Neural cell (in vitro differentiated cells): ENCODE measurements at regions not wholly inside any gene's neighbourhood (a gene's known extent, or its start where the extent isn't known, plus 50 kb on each side); places are given as distances from the start of the nearest gene placed in this dataset.

Source experiments
- H2AFZ ChIP-seq: fragments of 200-600, 300-800 bp; sonication (generic), shearing (Covaris generic); 2 replicates; pipeline ENCODE4 v1.6.0; 2014; ENCODE audit warnings: low read depth, mild to moderate bottlenecking, antibody characterized with exemption, low read length, moderate library complexity
- H3F3A ChIP-seq: fragments of 200-600 bp; shearing (Covaris generic); 2 replicates; pipeline ENCODE4 v1.6.1; 2016; ENCODE audit warnings: mild to moderate bottlenecking, moderate library complexity, mixed read lengths, antibody characterized with exemption, low read length; ENCODE audit not compliant: insufficient read depth, poor library complexity, severe bottlenecking
- H3K27ac ChIP-seq: fragments of 200-600, 300-800 bp; sonication (generic), shearing (Covaris generic); 2 replicates; pipeline ENCODE4 v1.5.1; 2014; ENCODE audit warnings: mild to moderate bottlenecking, low read length, moderate library complexity
- H3K27me3 ChIP-seq: fragments of 300-800, 200-600 bp; sonication (generic), shearing (Covaris generic); 2 replicates; pipeline ENCODE4 v1.6.0; 2014; ENCODE audit warnings: mild to moderate bottlenecking, low read depth, low read length, moderate library complexity; ENCODE audit not compliant: insufficient read depth
- H3K36me3 ChIP-seq: fragments of 300-800, 200-600 bp; sonication (generic), shearing (Covaris generic); 2 replicates; pipeline ENCODE4 v1.5.1; 2014; ENCODE audit warnings: mild to moderate bottlenecking, antibody characterized with exemption, low read length, moderate library complexity; ENCODE audit not compliant: insufficient read depth
- H3K4me2 ChIP-seq: fragments of 300-800, 200-600 bp; sonication (generic), shearing (Covaris generic); 2 replicates; pipeline ENCODE4 v1.6.0; 2014; ENCODE audit warnings: mild to moderate bottlenecking, low read length
- H3K4me3 ChIP-seq: fragments of 300-800, 200-600 bp; sonication (generic), shearing (Covaris generic); 2 replicates; pipeline ENCODE4 v1.5.1; 2014; ENCODE audit warnings: mild to moderate bottlenecking, low read length, moderate library complexity
- H3K79me2 ChIP-seq: fragments of 200-600 bp; shearing (Covaris generic); replicated peaks from 2 replicates; pipeline ENCODE4 v1.6.0; 2014; ENCODE audit warnings: mild to moderate bottlenecking, low read length, moderate library complexity; ENCODE audit not compliant: insufficient read depth
- H3K9ac ChIP-seq: fragments of 300-800, 200-600 bp; sonication (generic), shearing (Covaris generic); 2 replicates; pipeline ENCODE4 v1.6.1; 2016; ENCODE audit warnings: mild to moderate bottlenecking, low read length, mixed read lengths
- H3K9me2 ChIP-seq: fragments of 200-600 bp; shearing (Covaris generic); 2 replicates; pipeline ENCODE4 v1.6.1; 2016; ENCODE audit warnings: mild to moderate bottlenecking, low read length, mixed read lengths; ENCODE audit not compliant: insufficient read depth
- H3K9me3 ChIP-seq: fragments of 200-600, 300-800 bp; sonication (generic), shearing (Covaris generic); 2 replicates; pipeline ENCODE4 v1.6.1; 2016; ENCODE audit warnings: mild to moderate bottlenecking, mixed run types, low read length, moderate library complexity, mixed read lengths
- H4K20me1 ChIP-seq: fragments of 200-600 bp; shearing (Covaris generic); 2 replicates; pipeline ENCODE4 v1.6.1; 2016; ENCODE audit warnings: mild to moderate bottlenecking, mixed run types; ENCODE audit not compliant: insufficient read depth
- CTCF ChIP-seq: fragments of 450-650 bp; IDR thresholded peaks from 2 replicates; pipeline ENCODE4 v1.5.1; 2014; ENCODE audit warnings: antibody characterized with exemption, mild to moderate bottlenecking, moderate library complexity; ENCODE audit not compliant: poor library complexity, severe bottlenecking
- EP300 ChIP-seq: fragments of 450-650 bp; conservative IDR thresholded peaks from 2 replicates; pipeline ENCODE4 v1.6.1; 2014; ENCODE audit warnings: antibody characterized with exemption, mild to moderate bottlenecking, moderate library complexity; ENCODE audit not compliant: poor library complexity, severe bottlenecking
- EZH2 ChIP-seq: fragments of 200-600, 300-800 bp; shearing (Covaris generic), sonication (generic); IDR thresholded peaks from 2 replicates; pipeline ENCODE4 v1.6.1; 2014; ENCODE audit warnings: antibody characterized with exemption, low read length, borderline replicate concordance, mild to moderate bottlenecking; ENCODE audit not compliant: insufficient read depth, poor library complexity, severe bottlenecking
- MXI1 ChIP-seq: fragments of 450-650 bp; conservative IDR thresholded peaks from 2 replicates; pipeline ENCODE4 v1.6.1; 2014; ENCODE audit warnings: antibody characterized with exemption, mild to moderate bottlenecking; ENCODE audit not compliant: poor library complexity, severe bottlenecking
- POLR2AphosphoS5 ChIP-seq: IDR thresholded peaks from 2 replicates; pipeline ENCODE4 v1.6.1; 2012
- RAD21 ChIP-seq: fragments of 450-650 bp; conservative IDR thresholded peaks from 2 replicates; pipeline ENCODE4 v1.6.1; 2014; ENCODE audit warnings: antibody characterized with exemption, mild to moderate bottlenecking, moderate library complexity
- REST ChIP-seq: IDR thresholded peaks from 2 replicates; pipeline ENCODE4 v1.6.1; 2012; ENCODE audit warnings: borderline replicate concordance
- SMC3 ChIP-seq: fragments of 450-650 bp; conservative IDR thresholded peaks from 2 replicates; pipeline ENCODE4 v1.6.1; 2014; ENCODE audit warnings: antibody characterized with exemption, mild to moderate bottlenecking, moderate library complexity; ENCODE audit not compliant: poor library complexity
- TAF1 ChIP-seq: IDR thresholded peaks from 2 replicates; pipeline ENCODE4 v1.6.1; 2012; ENCODE audit warnings: low read depth

GRCh38 chr6:47983491-47983890, 127.5 kb downstream of the PTCHD4 start:
- H3K27me3 ChIP-seq, result no peaks in the 10 kb centered on the region
- TF ChIP-seq EZH2 (no peak), MXI1 (no peak)
- no peak overlapping the region for H3K9ac ChIP-seq
- H4K20me1 ChIP-seq, result no peaks in the 10 kb centered on the region
- no peaks in the 10 kb centered on the region for H3K9me3 ChIP-seq
- H2AFZ ChIP-seq, result no peak overlapping the region
- H3K79me2 ChIP-seq, result no peaks in the 10 kb centered on the region
- no peaks in the 10 kb centered on the region for H3K36me3 ChIP-seq
- no peaks in the 10 kb centered on the region for H3F3A ChIP-seq
- H3K4me3 ChIP-seq, result no peak overlapping the region
- no peaks in the 10 kb centered on the region for H3K9me2 ChIP-seq
- H3K27ac ChIP-seq, result no peak overlapping the region
- no peak overlapping the region for H3K4me2 ChIP-seq

- H3K9me2 ChIP-seq, result no peaks in the 10 kb centered on the region
- no peak overlapping the region for H3K4me3 ChIP-seq
- no peaks in the 10 kb centered on the region for H3K36me3 ChIP-seq
- H3K9me3 ChIP-seq, result no peaks in the 10 kb centered on the region
- TF ChIP-seq SMC3, result no peak
- no peak for TF ChIP-seq EP300
- no peak for TF ChIP-seq EZH2
- TF ChIP-seq RAD21, result no peak
- no peak for TF ChIP-seq REST
- TF ChIP-seq TAF1, result no peak
- TF ChIP-seq POLR2AphosphoS5, result no peak
- TF ChIP-seq MXI1, result no peak
- no peak for TF ChIP-seq CTCF
- H4K20me1 ChIP-seq, result no peaks in the 10 kb centered on the region
- H3K9ac ChIP-seq, result no peak overlapping the region
- H3K79me2 ChIP-seq, result no peaks in the 10 kb centered on the region
- H3K4me2 ChIP-seq, result no peak overlapping the region
- H2AFZ ChIP-seq, result no peak overlapping the region
- no peaks in the 10 kb centered on the region for H3K27me3 ChIP-seq
- no peaks in the 10 kb centered on the region for H3F3A ChIP-seq
- no peak overlapping the region for H3K27ac ChIP-seq
These were observed 133.7 kb downstream of the PTCHD4 start for GRCh38 chr6:47977314-47977713.

GRCh38 chr6:47974106-47974505, 136.9 kb downstream of the PTCHD4 start:
- H2AFZ ChIP-seq, result no peak overlapping the region

More at GRCh38 chr6:47974106-47974505, 136.9 kb downstream of the PTCHD4 start:
- Histone ChIP-seq H3K27me3 (no peaks in the 10 kb centered on the region), H4K20me1 (no peaks in the 10 kb centered on the region), H3K9me2 (no peaks in the 10 kb centered on the region), H3K4me3 (no peak overlapping the region), H3K9ac (no peak overlapping the region), H3K4me2 (no peak overlapping the region), H3K9me3 (no peaks in the 10 kb centered on the region), H3K27ac (no peak overlapping the region), H3F3A (no peaks in the 10 kb centered on the region), H3K36me3 (no peaks in the 10 kb centered on the region), H3K79me2 (no peaks in the 10 kb centered on the region)
- TF ChIP-seq MXI1 (no peak), SMC3 (no peak), CTCF (no peak)
